ENCODE measurements at regions not wholly inside any gene's neighbourhood (a gene's known extent, or its start where the extent isn't known, plus 50 kb on each side); places are given as distances from the start of the nearest gene placed in this dataset.

GRCh38 chr18:29254123-29254522 is 1077.2 kb upstream of the CDH2 start:
- POLR2A ChIA-PET: no interaction called here
- no peaks in the 10 kb centered on the region for H3K36me3 Mint-ChIP-seq (ENCODE audit: low read depth)
- H3K4me3 Mint-ChIP-seq: no peak overlapping the region
- no peaks in the 10 kb centered on the region for H3K27me3 Mint-ChIP-seq
- H3K27ac Mint-ChIP-seq: no peak overlapping the region
- H3K4me1 Mint-ChIP-seq: no peaks in the 10 kb centered on the region
- CTCF ChIA-PET: no interaction called here
- intact Hi-C loops (cut with DNase I, micrococcal nuclease): no loop called here
- H3K9me3 Mint-ChIP-seq (ENCODE audit: low read depth): peaks cover 12% of the 10 kb centered on the region
- ATAC-seq (no peak), DNase-seq (no peak)

GRCh38 chr18:29251681-29252080 is 1074.8 kb upstream of the CDH2 start:
- no peaks in the 10 kb centered on the region for H3K27me3 Mint-ChIP-seq
- CTCF ChIA-PET: no interaction called here
- no peaks in the 10 kb centered on the region for H3K4me1 Mint-ChIP-seq
- H3K27ac Mint-ChIP-seq: no peak overlapping the region
- intact Hi-C loops (cut with DNase I, micrococcal nuclease): no loop called here
- DNase-seq (no peak), ATAC-seq (no peak)
- H3K9me3 Mint-ChIP-seq (ENCODE audit: low read depth): peaks cover 16% of the 10 kb centered on the region
- H3K36me3 Mint-ChIP-seq (ENCODE audit: low read depth): no peaks in the 10 kb centered on the region
- POLR2A ChIA-PET: no interaction called here
- H3K4me3 Mint-ChIP-seq: no peak overlapping the region

- no peak overlapping the region for H3K4me3 Mint-ChIP-seq
- CTCF ChIA-PET: no interaction called here
- DNase-seq: no peak
- POLR2A ChIA-PET: no interaction called here
- no peak for ATAC-seq
- H3K36me3 Mint-ChIP-seq (ENCODE audit: low read depth): no peaks in the 10 kb centered on the region
- no peaks in the 10 kb centered on the region for H3K4me1 Mint-ChIP-seq
- no peaks in the 10 kb centered on the region for H3K27me3 Mint-ChIP-seq
- H3K9me3 Mint-ChIP-seq (ENCODE audit: low read depth): peaks cover 17% of the 10 kb centered on the region
- no peak overlapping the region for H3K27ac Mint-ChIP-seq
- intact Hi-C loops (cut with DNase I, micrococcal nuclease): no loop called here
These were observed 1073.9 kb upstream of the CDH2 start for GRCh38 chr18:29250843-29251242.

- H3K27me3 Mint-ChIP-seq: no peaks in the 10 kb centered on the region
- ATAC-seq (no peak), DNase-seq (no peak)
- H3K4me3 Mint-ChIP-seq: no peak overlapping the region
- H3K4me1 Mint-ChIP-seq: no peaks in the 10 kb centered on the region
- no peak overlapping the region for H3K27ac Mint-ChIP-seq
- POLR2A ChIA-PET: no interaction called here
- CTCF ChIA-PET: no interaction called here
- intact Hi-C loops (cut with DNase I, micrococcal nuclease): no loop called here
- H3K36me3 Mint-ChIP-seq (ENCODE audit: low read depth): no peaks in the 10 kb centered on the region
- H3K9me3 Mint-ChIP-seq (ENCODE audit: low read depth): peaks cover 19% of the 10 kb centered on the region
These were observed 1073.3 kb upstream of the CDH2 start for GRCh38 chr18:29250259-29250658.

GRCh38 chr18:29248805-29249204 is 1071.9 kb upstream of the CDH2 start:
- DNase-seq (no peak), ATAC-seq (no peak)
- Mint-ChIP-seq H3K36me3 (ENCODE audit: low read depth) (no peaks in the 10 kb centered on the region), H3K9me3 (ENCODE audit: low read depth) (peaks cover 21% of the 10 kb centered on the region), H3K27ac (no peak overlapping the region), H3K4me3 (no peak overlapping the region), H3K4me1 (no peaks in the 10 kb centered on the region), H3K27me3 (no peaks in the 10 kb centered on the region)
- ChIA-PET POLR2A (no interaction called here), CTCF (no interaction called here)
- intact Hi-C loops (cut with DNase I, micrococcal nuclease): no loop called here

- H3K9me3 Mint-ChIP-seq (ENCODE audit: low read depth): peaks cover 20% of the 10 kb centered on the region
- ChIA-PET POLR2A (no interaction called here), CTCF (no interaction called here)
- H3K27ac Mint-ChIP-seq: no peak overlapping the region
- ATAC-seq (no peak), DNase-seq (no peak)
- no peaks in the 10 kb centered on the region for H3K27me3 Mint-ChIP-seq
- no peaks in the 10 kb centered on the region for H3K36me3 Mint-ChIP-seq (ENCODE audit: low read depth)
- H3K4me3 Mint-ChIP-seq: no peak overlapping the region
- no peaks in the 10 kb centered on the region for H3K4me1 Mint-ChIP-seq
- intact Hi-C loops (cut with DNase I, micrococcal nuclease): no loop called here
These were observed 1064.3 kb upstream of the CDH2 start for GRCh38 chr18:29241199-29241598.

GRCh38 chr18:29234751-29235150 is 1057.8 kb upstream of the CDH2 start:
- intact Hi-C loops (cut with DNase I, micrococcal nuclease): no loop called here
- Mint-ChIP-seq H3K27me3 (no peaks in the 10 kb centered on the region), H3K36me3 (ENCODE audit: low read depth) (no peaks in the 10 kb centered on the region), H3K4me1 (no peaks in the 10 kb centered on the region), H3K27ac (no peak overlapping the region), H3K4me3 (no peak overlapping the region), H3K9me3 (ENCODE audit: low read depth) (peaks cover 12% of the 10 kb centered on the region)
- ChIA-PET POLR2A (no interaction called here), CTCF (no interaction called here)
- no peak for DNase-seq
- no peak for ATAC-seq

GRCh38 chr18:29226213-29226612 is 1049.3 kb upstream of the CDH2 start:
- DNase-seq (no peak), ATAC-seq (no peak)
- ChIA-PET POLR2A (no interaction called here), CTCF (no interaction called here)
- Mint-ChIP-seq H3K27ac (no peak overlapping the region), H3K27me3 (no peaks in the 10 kb centered on the region), H3K36me3 (ENCODE audit: low read depth) (no peaks in the 10 kb centered on the region), H3K4me3 (no peak overlapping the region), H3K9me3 (ENCODE audit: low read depth) (peaks cover 7% of the 10 kb centered on the region), H3K4me1 (no peaks in the 10 kb centered on the region)
- intact Hi-C loops (cut with DNase I, micrococcal nuclease): no loop called here

- ATAC-seq (no peak), DNase-seq (no peak)
- intact Hi-C loops (cut with DNase I, micrococcal nuclease): no loop called here
- no peak overlapping the region for H3K27ac Mint-ChIP-seq
- no peaks in the 10 kb centered on the region for H3K36me3 Mint-ChIP-seq (ENCODE audit: low read depth)
- H3K4me3 Mint-ChIP-seq: no peak overlapping the region
- ChIA-PET CTCF (no interaction called here), POLR2A (no interaction called here)
- peaks cover 10% of the 10 kb centered on the region for H3K9me3 Mint-ChIP-seq (ENCODE audit: low read depth)
- H3K27me3 Mint-ChIP-seq: no peaks in the 10 kb centered on the region
- no peaks in the 10 kb centered on the region for H3K4me1 Mint-ChIP-seq
These were observed 1048.4 kb upstream of the CDH2 start for GRCh38 chr18:29225351-29225750.

GRCh38 chr18:29218091-29218490 is 1041.2 kb upstream of the CDH2 start:
- H3K27ac Mint-ChIP-seq: no peak overlapping the region
- H3K27me3 Mint-ChIP-seq: no peaks in the 10 kb centered on the region
- no peak overlapping the region for H3K4me3 Mint-ChIP-seq
- POLR2A ChIA-PET: no interaction called here
- ATAC-seq: no peak
- CTCF ChIA-PET: no interaction called here
- DNase-seq: no peak
- H3K9me3 Mint-ChIP-seq (ENCODE audit: low read depth): peaks cover 4% of the 10 kb centered on the region
- H3K36me3 Mint-ChIP-seq (ENCODE audit: low read depth): no peaks in the 10 kb centered on the region
- intact Hi-C loops (cut with DNase I, micrococcal nuclease): loop anchor here in 1 of 2 experiments (10.0 kb wide), 1 partner anchor 63 kb away; no protein-coding TSS in a partner anchor
- H3K4me1 Mint-ChIP-seq: no peaks in the 10 kb centered on the region

GRCh38 chr18:29217124-29217915 is 1040.4 kb upstream of the CDH2 start:
- H3K27me3 Mint-ChIP-seq: no peaks in the 10 kb centered on the region
- ATAC-seq: no peak
- H3K36me3 Mint-ChIP-seq (ENCODE audit: low read depth): no peaks in the 10 kb centered on the region
- intact Hi-C loops (cut with DNase I, micrococcal nuclease): loop anchor here in 1 of 2 experiments (10.0 kb wide), 1 partner anchor 63 kb away; no protein-coding TSS in a partner anchor
- no peak overlapping the region for H3K4me3 Mint-ChIP-seq
- H3K27ac Mint-ChIP-seq: no peak overlapping the region
- POLR2A ChIA-PET: no interaction called here
- no peaks in the 10 kb centered on the region for H3K4me1 Mint-ChIP-seq
- peaks cover 4% of the 10 kb centered on the region for H3K9me3 Mint-ChIP-seq (ENCODE audit: low read depth)
- CTCF ChIA-PET: no interaction called here
- DNase-seq: no peak

- intact Hi-C loops (cut with DNase I, micrococcal nuclease): no loop called here
- ChIA-PET CTCF (no interaction called here), POLR2A (no interaction called here)
- ATAC-seq: no peak
- Mint-ChIP-seq H3K27ac (no peak overlapping the region), H3K27me3 (no peaks in the 10 kb centered on the region), H3K36me3 (ENCODE audit: low read depth) (no peaks in the 10 kb centered on the region), H3K4me3 (no peak overlapping the region), H3K4me1 (no peaks in the 10 kb centered on the region), H3K9me3 (ENCODE audit: low read depth) (peaks cover 16% of the 10 kb centered on the region)
- no peak for DNase-seq
These were observed 1021.9 kb upstream of the CDH2 start for GRCh38 chr18:29198834-29199233.

GRCh38 chr18:29196307-29196706 is 1019.4 kb upstream of the CDH2 start:
- Mint-ChIP-seq H3K27ac (no peak overlapping the region), H3K4me1 (no peaks in the 10 kb centered on the region), H3K27me3 (no peaks in the 10 kb centered on the region), H3K4me3 (no peak overlapping the region), H3K36me3 (ENCODE audit: low read depth) (no peaks in the 10 kb centered on the region), H3K9me3 (ENCODE audit: low read depth) (peaks cover 14% of the 10 kb centered on the region)
- ChIA-PET CTCF (no interaction called here), POLR2A (no interaction called here)
- intact Hi-C loops (cut with DNase I, micrococcal nuclease): no loop called here
- ATAC-seq (no peak), DNase-seq (no peak)
